Stimulated activated naive B cell treated with anti-CD40 and anti-IgM and Interleukin-4, amounts not matched to agents 10 μg/mL and 1 μg/mL and 100 μg/mL, for 72 hours (primary cell): ENCODE measurements at regions not wholly inside any gene's neighbourhood (a gene's known extent, or its start where the extent isn't known, plus 50 kb on each side); places are given as distances from the start of the nearest gene placed in this dataset.
A peak's percentile ranks its signal among the peaks of the same experiment; 100 is the strongest.
"Not testable (repeated sequence)": the region's sequence is repeated elsewhere in the genome, so short reads cannot be mapped to it uniquely, and the experiment has no call there.

Source experiments
- ATAC-seq, 2 donors: fragments of 150-1000 bp; cut with Tn5 transposase; replicated peaks; 2 replicates each; pipeline ENCODE4 v1.10.0; 2021; ENCODE audit warnings: moderate library complexity in 1 of 2
- DNase-seq: peaks from one replicate; pipeline ENCODE4 v3.0.0; 2021
- H3K27ac Mint-ChIP-seq: one replicate; pipeline ENCODE4 v1.8.0; 2022; ENCODE audit warnings: mild to moderate bottlenecking, mixed read lengths
- H3K27me3 Mint-ChIP-seq, 2 donors: one replicate each; pipeline ENCODE4 v1.8.0; 2022; ENCODE audit warnings: mixed read lengths in 2 of 2
- H3K36me3 Mint-ChIP-seq, 2 donors: one replicate each; pipeline ENCODE4 v1.8.0; 2022; ENCODE audit warnings: mixed read lengths in 2 of 2, mild to moderate bottlenecking in 1 of 2
- H3K4me1 Mint-ChIP-seq, 2 donors: one replicate each; pipeline ENCODE4 v1.8.0; 2022; ENCODE audit warnings: mixed read lengths in 2 of 2, mild to moderate bottlenecking in 1 of 2
- H3K4me3 Mint-ChIP-seq, 2 donors: one replicate each; pipeline ENCODE4 v1.8.0; 2022; ENCODE audit warnings: mild to moderate bottlenecking in 2 of 2, mixed read lengths in 2 of 2, moderate library complexity in 1 of 2
- H3K9me3 Mint-ChIP-seq, 2 donors: one replicate each; pipeline ENCODE4 v1.8.0; 2022; ENCODE audit warnings: mixed read lengths in 2 of 2, mild to moderate bottlenecking in 1 of 2

DNA sequence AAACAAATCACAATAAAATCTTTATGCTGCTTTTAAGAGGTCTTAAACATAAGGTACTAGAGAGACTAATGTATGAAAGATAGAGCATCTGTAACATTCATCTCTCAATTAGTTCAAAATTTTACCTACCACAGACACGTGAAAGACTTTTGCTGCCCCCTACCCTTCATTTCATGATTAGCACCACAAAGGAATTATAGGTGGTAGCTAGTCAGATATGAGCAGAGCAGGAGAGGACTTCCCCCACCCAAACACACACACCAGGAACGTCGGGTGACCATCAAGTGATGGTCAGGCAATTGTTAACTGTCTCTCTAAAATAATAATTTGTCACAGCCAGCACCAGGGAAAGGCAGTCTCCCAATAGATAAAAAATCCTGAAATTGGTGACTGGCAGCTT is 1531.7 kb upstream of the SPRY2 start:
- peaks cover 15 to 18% of the 10 kb centered on the region in 2 donors for H3K9me3 Mint-ChIP-seq
- ATAC-seq (peak in 1 of 2 donors; percentile 29), DNase-seq (no peak)

DNA sequence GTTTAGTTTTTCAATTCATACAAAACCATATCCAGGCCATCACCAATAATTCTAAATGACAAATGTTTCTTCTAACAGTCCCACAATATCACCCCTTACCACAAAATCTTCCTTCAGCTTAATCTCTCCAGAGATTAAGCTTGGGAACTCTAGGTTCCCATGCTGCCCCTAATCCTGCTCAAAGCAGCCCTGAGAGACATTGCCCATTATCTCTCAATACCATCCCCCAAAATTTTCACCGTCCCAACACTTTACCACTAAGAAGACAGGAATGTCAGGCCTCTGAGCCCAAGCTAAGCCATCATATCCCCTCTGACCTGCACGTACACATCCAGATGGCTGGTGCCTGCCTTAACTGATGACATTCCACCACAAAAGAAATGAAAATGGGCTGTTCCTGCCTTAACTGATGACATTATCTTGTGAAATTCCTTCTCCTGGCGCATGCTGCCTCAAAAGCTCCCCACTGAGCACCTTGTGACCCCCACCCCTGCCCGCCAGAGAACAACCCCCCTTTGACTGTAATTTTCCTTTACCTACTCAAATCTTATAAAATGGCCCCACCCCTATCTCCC is 1530.9 kb upstream of the SPRY2 start:
- not testable (repeated sequence) for H3K27me3 Mint-ChIP-seq, H3K4me1 Mint-ChIP-seq, H3K27ac Mint-ChIP-seq, DNase-seq, ATAC-seq, H3K36me3 Mint-ChIP-seq, H3K4me3 Mint-ChIP-seq
- peaks cover 15 to 23% of the 10 kb centered on the region in 2 donors for H3K9me3 Mint-ChIP-seq

More for the DNA sequence above, 1531.7 kb upstream of the SPRY2 start:
- Mint-ChIP-seq H3K4me3 (no peak overlapping the region), H3K27ac (no peak overlapping the region), H3K36me3 (no peaks in the 10 kb centered on the region), H3K4me1 (no peaks in the 10 kb centered on the region), H3K27me3 (no peaks in the 10 kb centered on the region)

DNA sequence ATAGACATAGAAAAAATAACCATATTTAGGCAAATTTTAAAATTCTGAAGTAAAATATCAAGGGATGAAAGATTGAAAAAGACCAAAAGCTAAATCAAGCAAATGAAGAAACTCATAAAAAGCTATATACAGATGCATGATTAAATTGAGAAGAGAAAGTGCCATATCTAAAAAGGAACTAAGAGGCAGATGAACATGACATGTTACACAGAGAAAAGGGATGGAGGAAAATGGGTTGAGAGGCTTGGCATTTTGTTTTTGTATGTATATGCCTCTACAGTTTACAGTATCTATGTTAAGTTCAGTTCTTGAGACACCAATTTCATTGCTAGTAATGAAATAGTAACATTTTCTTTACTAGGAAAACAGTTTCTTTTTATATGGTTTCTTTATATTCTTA is 1507.4 kb upstream of the SPRY2 start:
- DNase-seq (no peak), ATAC-seq (no peak)
- H3K4me3 Mint-ChIP-seq = no peak overlapping the region
- no peak overlapping the region for H3K27ac Mint-ChIP-seq
- H3K27me3 Mint-ChIP-seq = no peaks in the 10 kb centered on the region
- no peaks in the 10 kb centered on the region for H3K36me3 Mint-ChIP-seq
- peaks cover 0 to 4% of the 10 kb centered on the region in 2 donors for H3K9me3 Mint-ChIP-seq
- no peaks in the 10 kb centered on the region for H3K4me1 Mint-ChIP-seq

DNA sequence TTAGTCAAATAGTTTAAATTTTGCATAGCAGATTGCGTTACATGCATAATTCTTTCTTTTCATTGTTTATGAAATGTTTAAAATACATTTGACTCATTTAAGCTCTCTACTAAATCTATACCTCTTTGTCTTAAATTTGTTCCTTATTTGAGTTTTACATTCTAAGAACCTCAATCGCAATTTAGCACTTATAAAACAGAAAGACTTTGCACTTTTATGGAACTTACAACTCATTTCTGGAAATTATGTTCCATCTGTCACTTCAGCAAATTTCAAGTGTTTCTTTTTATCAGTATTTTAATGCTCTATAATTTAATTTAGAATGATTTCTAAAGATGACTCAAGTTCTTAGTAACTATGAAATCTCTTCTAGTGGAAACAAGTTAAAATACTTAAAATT is 1505.8 kb upstream of the SPRY2 start:
- Mint-ChIP-seq H3K4me3 (no peak overlapping the region), H3K36me3 (no peaks in the 10 kb centered on the region), H3K4me1 (no peaks in the 10 kb centered on the region), H3K9me3 (peaks cover 0 to 4% of the 10 kb centered on the region in 2 donors), H3K27me3 (no peaks in the 10 kb centered on the region), H3K27ac (no peak overlapping the region)
- DNase-seq (no peak), ATAC-seq (no peak)

DNA sequence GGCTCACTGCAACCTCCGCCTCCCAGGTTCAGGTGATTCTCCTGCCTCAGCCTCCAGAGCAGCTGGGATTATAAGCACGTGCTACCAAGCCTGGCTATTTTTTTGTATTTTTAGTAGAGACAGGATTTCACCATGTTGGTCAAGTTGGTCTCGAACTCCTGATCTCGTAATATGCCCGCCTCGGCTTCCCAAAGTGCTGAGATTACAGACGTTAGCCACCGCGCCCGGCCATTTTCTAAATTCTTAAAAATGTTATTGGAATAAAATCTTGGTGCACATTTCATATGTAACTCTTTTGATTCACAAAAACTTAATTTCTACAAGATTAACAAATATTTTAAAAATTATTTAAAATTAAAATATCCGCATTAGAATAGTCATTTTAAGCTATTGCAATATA is 1480.3 kb upstream of the SPRY2 start:
- no peak overlapping the region for H3K27ac Mint-ChIP-seq

DNA sequence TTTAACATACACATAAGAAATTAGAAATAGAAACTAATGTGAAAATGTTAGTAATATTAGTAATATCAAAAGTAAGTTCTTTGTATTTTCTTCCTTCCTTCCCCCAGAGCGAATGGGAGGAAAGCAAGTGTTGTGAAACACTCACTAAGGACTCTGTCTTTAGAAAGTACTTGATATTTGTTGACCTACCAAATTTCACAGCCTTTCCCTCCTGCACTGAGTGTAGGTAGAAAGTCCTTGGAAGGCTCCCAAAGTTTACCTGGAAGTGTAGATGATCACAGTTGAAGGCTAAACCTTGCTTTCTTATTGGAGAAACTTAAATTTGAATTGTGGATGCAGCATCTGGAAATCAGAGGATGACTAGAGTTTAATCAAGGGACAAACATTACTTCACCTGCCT is 1459.5 kb upstream of the SPRY2 start:
- no peaks in the 10 kb centered on the region for H3K9me3 Mint-ChIP-seq
- H3K36me3 Mint-ChIP-seq = no peaks in the 10 kb centered on the region
- no peaks in the 10 kb centered on the region for H3K27me3 Mint-ChIP-seq
- no peak overlapping the region for H3K27ac Mint-ChIP-seq
- H3K4me1 Mint-ChIP-seq = no peaks in the 10 kb centered on the region
- H3K4me3 Mint-ChIP-seq = no peak overlapping the region
- no peak for DNase-seq
- ATAC-seq = no peak

More for the DNA sequence above, 1480.3 kb upstream of the SPRY2 start:
- H3K4me1 Mint-ChIP-seq = no peaks in the 10 kb centered on the region
- H3K4me3 Mint-ChIP-seq = no peak overlapping the region
- ATAC-seq (no peak), DNase-seq (no peak)
- peaks cover 0 to 4% of the 10 kb centered on the region in 2 donors for H3K9me3 Mint-ChIP-seq
- H3K27me3 Mint-ChIP-seq = no peaks in the 10 kb centered on the region
- H3K36me3 Mint-ChIP-seq = no peaks in the 10 kb centered on the region

DNA sequence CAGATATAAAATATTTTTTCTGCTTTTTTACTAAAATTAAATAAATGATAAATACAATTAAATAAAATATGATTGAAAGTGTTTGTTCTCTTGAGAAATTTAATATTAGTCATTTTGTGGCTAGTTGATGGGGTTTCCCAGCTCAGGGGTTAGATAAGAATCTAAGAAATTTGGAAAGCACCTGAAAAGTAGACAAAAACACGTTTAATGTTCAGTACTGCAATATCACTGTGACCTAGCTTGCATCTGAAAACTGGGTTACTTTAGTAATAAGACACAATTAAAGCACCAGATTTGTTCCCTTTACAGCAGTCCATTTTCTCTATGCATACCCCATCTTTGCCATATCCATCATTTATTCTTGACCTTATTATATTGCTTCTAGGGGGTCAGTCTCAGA is 1454.8 kb upstream of the SPRY2 start:
- H3K36me3 Mint-ChIP-seq = no peaks in the 10 kb centered on the region
- no peaks in the 10 kb centered on the region for H3K9me3 Mint-ChIP-seq
- ATAC-seq = no peak
- H3K27ac Mint-ChIP-seq = no peak overlapping the region
- no peak overlapping the region for H3K4me3 Mint-ChIP-seq
- H3K4me1 Mint-ChIP-seq = no peaks in the 10 kb centered on the region
- no peaks in the 10 kb centered on the region for H3K27me3 Mint-ChIP-seq
- DNase-seq = no peak

DNA sequence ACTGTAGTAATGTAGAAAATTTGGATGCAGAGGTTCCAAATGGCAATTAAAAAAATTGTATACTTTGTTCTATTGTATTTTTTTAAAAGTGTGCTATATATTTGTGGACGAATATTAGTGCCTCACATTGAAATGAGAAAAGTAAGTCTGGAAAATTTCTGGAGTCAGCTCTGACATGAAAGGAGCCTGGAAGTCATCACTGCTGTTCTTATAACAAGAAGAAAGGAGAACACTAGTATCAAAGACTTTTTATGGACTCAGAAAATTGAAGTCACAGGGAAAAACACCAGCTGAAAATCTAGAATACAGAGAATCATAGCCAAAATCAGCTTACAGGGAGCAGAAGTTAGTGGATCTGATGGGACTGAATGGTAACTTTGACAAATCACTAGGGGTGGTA is 1450.7 kb upstream of the SPRY2 start:
- DNase-seq = no peak
- no peak for ATAC-seq
- H3K4me3 Mint-ChIP-seq = no peak overlapping the region
- H3K27me3 Mint-ChIP-seq = no peaks in the 10 kb centered on the region
- peaks cover 4 to 5% of the 10 kb centered on the region in 2 donors for H3K9me3 Mint-ChIP-seq
- H3K4me1 Mint-ChIP-seq = no peaks in the 10 kb centered on the region
- no peak overlapping the region for H3K27ac Mint-ChIP-seq
- H3K36me3 Mint-ChIP-seq = no peaks in the 10 kb centered on the region

DNA sequence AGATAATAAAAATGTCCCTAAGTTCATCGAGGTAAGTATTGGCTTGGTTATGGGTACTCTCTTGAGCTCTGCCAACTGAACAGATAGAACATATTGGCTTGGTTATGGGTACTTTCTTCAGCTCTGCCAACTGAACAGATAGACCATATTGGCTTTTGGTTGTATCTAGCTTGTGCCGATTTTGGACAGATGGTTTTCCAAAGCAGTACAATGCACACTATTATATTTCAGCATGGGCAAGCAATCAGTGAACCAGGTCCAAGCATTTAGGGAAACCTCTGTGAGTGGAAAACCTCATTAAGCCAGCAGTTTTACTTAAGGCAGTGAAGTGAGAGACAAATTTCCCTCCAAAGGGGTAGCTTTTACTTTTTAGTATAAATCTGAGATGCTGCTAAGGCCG is 1440.5 kb upstream of the SPRY2 start:
- Mint-ChIP-seq H3K27ac (no peak overlapping the region), H3K36me3 (no peaks in the 10 kb centered on the region), H3K4me3 (no peak overlapping the region), H3K9me3 (peaks cover 0 to 1% of the 10 kb centered on the region in 2 donors), H3K4me1 (no peaks in the 10 kb centered on the region), H3K27me3 (no peaks in the 10 kb centered on the region)
- DNase-seq (no peak), ATAC-seq (no peak)

DNA sequence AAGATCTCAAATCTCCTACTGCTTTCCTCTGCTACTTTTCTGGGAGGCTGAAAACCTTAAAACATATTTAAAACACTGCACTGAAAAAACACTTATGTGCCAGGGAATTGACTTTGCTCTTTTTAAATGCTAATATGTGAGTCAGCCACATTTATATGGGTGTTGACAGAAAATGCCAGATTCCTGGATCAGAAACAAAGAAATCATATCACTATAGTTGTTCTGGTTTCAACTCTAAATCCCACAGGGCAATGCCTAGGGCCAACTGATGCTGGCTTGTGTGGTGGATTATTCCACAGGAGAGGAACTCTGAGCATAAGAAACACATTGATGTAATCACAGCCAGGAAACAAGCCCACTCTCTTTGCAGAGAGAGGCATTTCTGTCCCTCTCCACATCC is 1439.0 kb upstream of the SPRY2 start:
- ATAC-seq (no peak), DNase-seq (no peak)
- H3K36me3 Mint-ChIP-seq = no peaks in the 10 kb centered on the region
- H3K9me3 Mint-ChIP-seq = peaks cover 0 to 2% of the 10 kb centered on the region in 2 donors
- H3K27me3 Mint-ChIP-seq = no peaks in the 10 kb centered on the region
- H3K27ac Mint-ChIP-seq = no peak overlapping the region
- H3K4me3 Mint-ChIP-seq = no peak overlapping the region
- H3K4me1 Mint-ChIP-seq = no peaks in the 10 kb centered on the region

DNA sequence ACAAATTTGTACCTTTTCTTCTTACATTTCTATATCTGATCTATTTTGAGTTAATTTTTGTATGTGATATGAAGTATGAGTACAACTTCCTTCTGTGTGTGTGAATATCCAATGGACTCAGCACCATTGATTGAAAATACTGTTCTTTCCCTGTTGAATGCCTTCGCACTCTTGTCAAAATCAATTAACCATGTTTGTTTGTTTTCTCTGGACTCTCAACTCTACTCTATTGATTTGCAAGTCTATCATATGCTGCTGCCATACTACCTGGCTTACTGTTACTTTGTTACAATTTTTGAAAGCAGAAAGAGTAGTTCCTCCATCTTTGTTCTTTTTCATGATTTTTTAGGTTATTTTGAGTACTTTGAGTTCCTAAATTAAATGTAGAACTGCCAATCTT is 1437.4 kb upstream of the SPRY2 start:
- Mint-ChIP-seq H3K4me3 (no peak overlapping the region), H3K36me3 (no peaks in the 10 kb centered on the region), H3K9me3 (peaks cover 0 to 2% of the 10 kb centered on the region in 2 donors), H3K4me1 (no peaks in the 10 kb centered on the region), H3K27me3 (no peaks in the 10 kb centered on the region), H3K27ac (no peak overlapping the region)
- no peak for ATAC-seq
- DNase-seq = no peak

DNA sequence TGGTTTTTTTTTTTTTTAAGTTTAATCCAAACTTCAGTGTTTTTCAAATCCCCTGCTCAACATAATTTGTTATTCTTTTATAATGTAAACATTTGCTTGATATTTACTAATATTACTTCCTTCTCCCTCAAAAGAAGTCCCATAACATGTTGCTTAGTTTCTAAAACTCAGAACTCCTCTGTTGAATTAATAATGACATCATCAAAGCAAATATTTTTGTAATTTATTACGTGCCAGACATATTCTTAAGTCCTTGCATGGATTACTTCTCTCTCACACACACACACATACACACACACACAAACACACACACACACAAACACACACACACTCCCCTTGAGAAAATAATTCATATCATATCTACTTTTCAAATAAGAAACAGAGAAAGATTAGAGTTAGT is 1432.3 kb upstream of the SPRY2 start:
- Mint-ChIP-seq H3K4me1 (no peaks in the 10 kb centered on the region), H3K27ac (no peak overlapping the region), H3K4me3 (no peak overlapping the region), H3K27me3 (no peaks in the 10 kb centered on the region), H3K36me3 (no peaks in the 10 kb centered on the region), H3K9me3 (peaks cover 0 to 2% of the 10 kb centered on the region in 2 donors)
- ATAC-seq = no peak
- DNase-seq = no peak

DNA sequence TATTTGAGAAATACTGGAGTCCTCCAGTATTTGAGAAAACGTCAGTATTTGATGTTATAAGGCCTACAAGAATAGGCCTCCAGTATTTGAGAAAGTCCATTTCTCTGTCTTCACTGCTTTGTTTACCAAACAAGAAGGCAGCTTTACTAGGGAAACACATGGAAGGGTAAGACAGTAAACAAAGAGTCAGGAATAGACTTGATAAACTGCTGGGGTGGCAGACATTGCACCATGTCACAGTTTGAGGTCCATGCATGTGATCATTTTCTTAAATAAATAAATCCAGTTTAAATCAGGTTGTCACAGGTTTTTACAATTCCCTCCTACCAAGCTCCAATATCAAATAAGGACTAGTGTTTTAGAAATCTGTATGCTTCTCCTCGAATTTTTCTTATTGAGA is 1431.0 kb upstream of the SPRY2 start:
- no peak overlapping the region for H3K4me3 Mint-ChIP-seq
- H3K9me3 Mint-ChIP-seq = peaks cover 0 to 2% of the 10 kb centered on the region in 2 donors
- ATAC-seq = no peak
- H3K4me1 Mint-ChIP-seq = no peaks in the 10 kb centered on the region
- H3K27me3 Mint-ChIP-seq = no peaks in the 10 kb centered on the region
- H3K27ac Mint-ChIP-seq = no peak overlapping the region
- no peaks in the 10 kb centered on the region for H3K36me3 Mint-ChIP-seq
- DNase-seq = no peak

DNA sequence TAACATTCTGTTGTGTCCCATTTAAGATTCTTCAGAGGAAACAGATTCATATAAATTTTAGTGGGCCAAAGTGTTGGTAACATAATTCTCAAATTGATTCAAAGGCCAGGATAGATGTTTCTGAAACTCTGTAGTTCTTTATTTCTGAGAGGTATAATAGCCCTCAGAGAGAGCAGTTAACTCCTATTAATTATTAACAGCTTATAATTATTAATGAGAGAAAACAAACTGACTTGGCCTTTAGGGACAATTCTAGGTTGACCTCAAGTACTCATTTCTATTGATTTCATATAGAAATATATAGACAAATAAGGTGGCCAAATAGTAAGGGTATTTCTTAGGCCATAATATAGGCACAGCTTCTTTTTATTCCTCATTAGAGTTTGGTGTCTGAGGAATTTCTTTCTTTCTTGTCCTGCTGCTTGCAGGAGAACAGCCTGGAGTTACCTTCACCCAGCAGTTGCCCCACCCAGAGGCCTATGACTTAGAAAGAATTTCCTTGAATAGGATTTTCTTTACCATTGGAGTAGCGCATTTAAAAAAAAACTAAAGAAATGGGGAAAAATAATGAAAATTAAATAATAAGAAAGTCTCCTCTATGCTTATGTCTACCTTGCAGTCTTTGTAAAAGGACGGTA is 1430.1 kb upstream of the SPRY2 start:
- Mint-ChIP-seq H3K9me3 (peaks cover 0 to 2% of the 10 kb centered on the region in 2 donors), H3K27ac (no peak overlapping the region), H3K4me1 (no peaks in the 10 kb centered on the region), H3K36me3 (no peaks in the 10 kb centered on the region), H3K27me3 (no peaks in the 10 kb centered on the region), H3K4me3 (no peak overlapping the region)
- ATAC-seq = no peak
- DNase-seq = no peak

DNA sequence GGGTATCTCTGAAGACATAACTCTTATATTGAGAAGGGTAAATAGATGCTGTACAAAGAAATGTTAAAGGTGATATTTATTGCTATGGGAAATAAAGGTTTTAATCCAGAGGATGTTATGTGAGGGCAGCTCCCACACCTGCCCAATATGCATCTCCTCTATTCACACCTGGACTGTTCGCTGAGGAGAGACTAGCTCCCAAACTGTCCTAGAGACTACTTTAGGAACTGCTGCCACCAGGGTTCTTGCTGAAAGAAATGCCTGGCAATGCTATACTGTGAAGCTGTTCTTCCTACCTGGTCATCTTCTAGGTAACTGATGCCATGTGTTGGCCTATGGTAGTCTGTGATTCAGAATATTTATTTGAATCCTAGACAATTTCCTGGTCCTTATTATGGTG is 1421.5 kb upstream of the SPRY2 start:
- Mint-ChIP-seq H3K36me3 (no peaks in the 10 kb centered on the region), H3K27me3 (no peaks in the 10 kb centered on the region), H3K4me1 (no peaks in the 10 kb centered on the region), H3K9me3 (peaks cover 13 to 14% of the 10 kb centered on the region in 2 donors), H3K27ac (no peak overlapping the region), H3K4me3 (no peak overlapping the region)
- ATAC-seq (no peak), DNase-seq (no peak)
